ENCODE measurements at regions not wholly inside any gene's neighbourhood (a gene's known extent, or its start where the extent isn't known, plus 50 kb on each side); places are given as distances from the start of the nearest gene placed in this dataset.
"Not testable (repeated sequence)": the region's sequence is repeated elsewhere in the genome, so short reads cannot be mapped to it uniquely, and the experiment has no call there.

GRCh38 chr1:149196651-149197050, 93.3 kb upstream of the NBPF9 start:
- not testable (repeated sequence) for TF ChIP-seq EZH2 (IDR thresholded peaks at IDR 0.05; ENCODE audit: low read length, unreplicated experiment); CTCF (conservative IDR thresholded peaks at IDR 0.05; ENCODE audit: low read depth, low read length); EZH2phosphoT487 (IDR thresholded peaks at IDR 0.05; ENCODE audit: borderline replicate concordance, low read length)
